Hematopoietic multipotent progenitor cell (in vitro differentiated cells): ENCODE measurements at regions not wholly inside any gene's neighbourhood (a gene's known extent, or its start where the extent isn't known, plus 50 kb on each side); places are given as distances from the start of the nearest gene placed in this dataset. TPM values are rescaled to one million over a fixed set of nuclear protein-coding genes. Genes with fewer than 3 reads are reported as not detected.

Source experiments
- DNase-seq, 3 donors: peaks; one replicate each; pipeline ENCODE4 v3.0.0-alpha.2; 2011 to 2015; ENCODE audit warnings: low read depth in 2 of 3, low spot score in 2 of 3
- small RNA-seq: library from RNA; depleted of rRNA; stranded (forward); fragments of <200 nt; gene quantifications from one replicate; pipeline ENCODE3, GENCODE V24; 2012

DNA sequence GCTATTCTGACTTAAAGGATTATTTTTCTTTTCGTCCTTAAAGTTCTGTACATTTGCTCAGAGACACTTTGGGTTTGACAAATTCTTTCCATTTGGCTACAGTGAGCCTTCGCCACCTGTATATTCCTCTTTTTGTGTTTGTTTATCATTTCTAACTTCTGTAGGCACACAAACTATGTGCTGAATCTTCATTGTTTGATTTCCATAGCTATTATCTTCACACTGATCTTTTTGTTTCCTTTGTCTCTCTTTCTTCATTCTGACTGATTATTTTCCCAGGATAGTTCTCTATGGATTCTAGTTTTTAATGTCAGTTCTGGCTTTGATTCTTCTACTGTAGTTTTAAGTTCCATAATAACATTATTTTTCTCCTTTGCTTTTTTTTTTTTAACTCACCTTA is 350.2 kb downstream of the ZNF521 start:
- no peak for DNase-seq

- DNase-seq = no peak
Observed at GRCh38 chr18:25005541-25006403, 346.2 kb downstream of the ZNF521 start.

GRCh38 chr18:25010623-25011374 is 341.2 kb downstream of the ZNF521 start:
- DNase-seq = no peak

Small RNA genes in the stretch of these regions (small RNA-seq; reads per million reads assigned to genes)
- not detected for gene PPIAP57
